A172 (cell line): ENCODE measurements at regions not wholly inside any gene's neighbourhood (a gene's known extent, or its start where the extent isn't known, plus 50 kb on each side); places are given as distances from the start of the nearest gene placed in this dataset.

Experiments
- DNase-seq: peaks from one replicate; pipeline ENCODE4 v3.0.0-alpha.2; 2015; ENCODE audit warnings: low spot score

DNA sequence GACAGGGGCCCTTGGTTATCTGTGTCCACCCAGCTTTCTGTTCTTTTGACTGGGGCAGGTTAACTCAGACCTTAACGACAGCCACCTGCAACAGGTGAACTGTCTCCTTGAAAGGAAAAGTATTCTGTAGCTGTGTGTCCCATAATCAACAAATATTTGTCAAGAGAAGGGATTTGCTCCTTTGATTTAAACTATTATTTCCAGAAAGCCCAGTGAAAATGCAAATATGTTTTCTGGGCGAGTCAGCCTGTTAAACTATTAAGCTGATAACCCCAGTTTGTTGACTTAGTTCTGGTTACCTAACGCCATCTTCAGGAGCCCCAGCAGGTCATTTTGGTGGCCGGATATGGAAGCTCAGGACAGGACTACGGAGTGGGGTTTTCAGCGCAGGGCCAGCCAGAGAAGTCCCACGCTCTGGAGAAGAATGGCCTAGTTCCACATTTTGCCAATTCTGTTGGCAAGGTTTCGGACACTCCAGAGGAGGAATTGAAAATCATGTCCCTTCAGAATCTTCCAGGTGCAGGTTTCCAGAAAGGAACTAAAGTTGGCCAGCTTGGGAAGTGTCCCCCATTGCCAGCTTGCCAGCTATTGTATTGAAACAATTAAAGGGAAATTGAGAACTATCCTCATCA, 54.5 kb downstream of the ADRA2A start:
- no peak for DNase-seq

DNA sequence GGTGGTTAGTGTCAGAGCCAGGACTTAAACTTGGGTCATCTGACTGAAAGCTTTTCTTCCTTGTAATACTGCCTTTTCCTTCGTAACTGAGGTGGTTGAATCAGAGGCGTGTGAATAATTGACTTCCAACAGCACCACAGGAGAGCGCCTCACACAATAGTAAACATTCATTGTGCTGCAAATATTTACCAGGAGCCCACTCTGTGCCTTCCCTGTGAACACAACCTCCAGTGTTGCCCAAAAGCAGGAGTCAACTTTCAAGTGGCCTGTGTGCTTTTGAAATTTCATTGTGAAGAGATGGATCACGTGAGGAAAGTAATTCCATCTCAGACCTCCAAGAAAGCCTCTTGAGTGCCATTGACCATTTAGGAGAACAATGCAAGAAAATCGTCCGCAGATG, 60.2 kb downstream of the ADRA2A start:
- no peak for DNase-seq

DNA sequence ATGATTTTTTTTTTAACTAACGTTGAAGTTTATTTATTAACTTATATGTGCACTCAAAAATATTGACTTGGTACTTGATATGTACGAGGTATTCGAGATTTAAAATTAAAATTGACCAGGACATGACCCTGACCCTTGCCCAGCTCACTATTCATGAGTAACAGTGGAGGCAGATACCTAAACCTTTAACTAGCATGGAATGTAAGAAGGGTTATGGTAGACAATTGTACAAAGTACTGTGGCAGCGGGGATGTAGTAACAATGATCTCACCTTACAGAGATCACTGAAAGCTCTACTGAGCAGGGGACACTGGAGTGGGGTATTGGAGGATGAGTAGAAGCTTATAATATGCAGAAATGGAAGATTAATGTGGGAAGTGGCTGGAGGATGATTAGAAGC, 60.8 kb downstream of the ADRA2A start:
- DNase-seq: no peak

DNA sequence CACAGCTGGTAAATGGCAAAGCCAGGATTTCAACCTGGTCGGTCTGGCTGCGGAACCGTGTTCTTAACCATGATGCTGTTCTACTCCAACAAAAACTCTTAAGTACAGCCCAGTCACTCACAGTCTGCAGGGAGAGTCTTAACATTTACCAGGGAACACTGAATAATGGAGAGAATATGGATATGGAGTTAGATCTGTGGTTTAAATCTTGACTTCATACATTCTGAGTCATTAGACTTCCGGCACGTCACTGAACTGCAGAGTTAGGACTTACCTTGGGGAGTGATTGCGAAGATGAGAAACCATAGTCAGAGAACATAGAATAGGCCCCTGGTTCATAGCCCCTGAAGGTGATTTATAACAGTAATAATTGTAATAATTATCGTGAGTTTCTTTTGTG, 61.7 kb downstream of the ADRA2A start:
- DNase-seq: no peak

DNA sequence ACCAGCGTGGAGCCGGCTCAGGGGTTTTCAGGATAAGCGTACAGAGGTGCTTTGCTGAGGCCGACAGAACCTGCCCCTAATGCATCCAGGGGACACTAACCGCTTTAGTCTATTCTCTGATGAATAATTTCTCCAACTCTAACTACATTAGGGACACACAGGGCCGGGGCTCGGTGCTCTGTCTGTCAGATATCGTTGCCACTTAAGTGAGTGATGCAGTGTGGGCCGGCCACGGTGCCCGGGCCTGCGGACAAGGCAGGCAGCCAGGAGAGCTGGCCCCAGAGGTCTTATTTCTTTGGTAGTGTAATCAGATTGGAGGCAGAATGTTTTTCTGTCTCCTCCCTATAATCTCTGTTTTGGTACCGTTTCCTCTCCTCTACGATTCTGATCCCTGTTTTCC, 62.7 kb downstream of the ADRA2A start:
- DNase-seq: no peak

DNA sequence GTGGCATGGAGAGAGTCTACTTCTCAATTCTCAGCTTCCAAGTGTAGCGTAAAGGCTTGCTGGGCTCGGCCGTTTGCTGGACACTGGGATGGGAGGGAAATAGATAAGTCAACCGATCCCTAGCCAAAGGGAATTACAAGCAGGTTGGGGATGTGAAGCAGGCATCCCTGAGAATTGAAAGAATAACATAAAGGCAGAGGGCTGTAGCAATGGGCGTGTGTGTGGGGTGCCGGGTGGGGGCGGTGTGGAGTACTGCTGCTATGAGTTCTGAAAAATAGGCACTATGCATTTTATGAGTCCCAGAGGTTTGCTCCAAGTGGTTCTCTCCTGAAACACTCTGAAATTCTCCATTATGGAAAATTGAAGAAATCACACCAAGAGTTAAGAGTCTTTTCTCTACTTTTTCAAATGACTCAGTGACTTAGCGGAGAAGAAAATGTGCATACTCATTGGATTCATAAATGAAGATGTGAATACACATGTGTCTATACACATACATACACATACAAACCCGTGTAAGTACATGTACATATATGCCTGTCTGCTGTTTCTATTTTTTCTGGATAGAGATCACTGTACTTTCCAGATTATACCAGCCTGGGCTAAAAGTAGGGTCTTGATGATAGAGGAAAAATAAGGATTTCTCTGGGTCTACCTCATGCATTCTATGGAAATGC, 65.4 kb downstream of the ADRA2A start:
- DNase-seq: no peak

DNA sequence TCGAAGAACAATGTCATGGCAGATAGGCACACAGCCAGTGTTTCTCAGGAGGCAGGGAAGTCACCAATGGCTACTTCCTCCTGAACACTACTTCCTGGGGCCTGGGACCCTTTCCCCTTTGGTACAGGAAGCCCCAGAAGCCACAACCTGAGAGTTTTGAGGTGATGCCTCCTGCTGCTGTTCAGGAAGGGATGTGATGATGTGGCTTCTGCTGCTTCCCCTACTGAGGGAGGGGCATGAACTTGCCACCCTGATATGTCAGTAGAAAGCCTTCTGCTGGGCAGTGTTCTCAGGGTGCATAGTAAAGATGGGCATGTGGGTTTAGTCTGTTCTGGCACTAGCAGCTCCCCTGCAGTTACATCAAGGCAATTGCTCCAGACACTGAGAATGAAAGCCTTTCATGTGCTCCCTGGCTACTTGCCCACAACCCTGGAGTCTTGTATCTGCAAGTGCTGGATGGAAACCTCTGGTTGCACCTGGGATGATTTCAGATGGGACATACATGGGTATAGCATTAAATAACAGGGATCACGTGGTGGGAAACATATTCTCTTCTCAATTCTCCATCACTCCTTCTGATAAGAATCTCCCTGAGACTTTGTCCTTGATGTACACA, 69.3 kb downstream of the ADRA2A start:
- DNase-seq: no peak

DNA sequence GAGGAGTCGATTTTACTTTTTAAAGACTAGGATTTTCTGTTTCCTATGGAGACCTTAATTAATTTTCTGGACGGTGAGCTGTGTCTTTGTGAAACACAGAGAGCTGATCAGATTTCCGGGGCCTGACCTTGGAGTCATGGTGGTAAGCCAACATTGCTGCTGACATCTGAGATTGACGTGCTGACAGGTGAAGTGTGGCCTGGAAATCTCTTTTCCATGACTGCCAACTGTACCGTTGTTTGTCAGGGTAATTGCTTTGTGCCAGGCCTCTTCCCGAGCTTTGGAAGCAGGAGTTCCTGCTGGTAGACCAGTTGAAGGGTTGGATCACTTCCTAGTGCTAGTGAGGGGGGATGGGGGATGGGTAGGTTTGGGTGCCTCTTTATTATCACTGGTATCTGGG, 71.2 kb downstream of the ADRA2A start:
- no peak for DNase-seq

DNA sequence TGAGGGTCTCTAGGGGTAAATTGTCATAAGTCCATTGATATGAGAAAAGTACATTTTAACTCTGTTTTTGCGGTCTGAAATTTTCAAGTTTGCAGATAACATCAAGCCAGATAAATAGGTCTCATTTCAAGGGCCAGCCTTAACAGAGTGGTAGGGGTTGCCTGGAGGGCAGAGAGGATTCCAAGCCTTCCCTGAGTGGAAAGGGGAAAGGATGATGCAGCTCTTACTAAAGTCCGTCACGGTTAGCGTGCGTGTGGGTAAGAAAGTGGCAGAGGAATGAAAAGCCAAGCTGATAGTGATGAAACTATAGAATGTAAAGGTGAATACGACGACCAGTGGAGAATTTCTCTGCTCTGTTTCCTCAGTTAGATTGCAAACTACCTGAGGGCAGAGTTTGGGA, 71.6 kb downstream of the ADRA2A start:
- no peak for DNase-seq

DNA sequence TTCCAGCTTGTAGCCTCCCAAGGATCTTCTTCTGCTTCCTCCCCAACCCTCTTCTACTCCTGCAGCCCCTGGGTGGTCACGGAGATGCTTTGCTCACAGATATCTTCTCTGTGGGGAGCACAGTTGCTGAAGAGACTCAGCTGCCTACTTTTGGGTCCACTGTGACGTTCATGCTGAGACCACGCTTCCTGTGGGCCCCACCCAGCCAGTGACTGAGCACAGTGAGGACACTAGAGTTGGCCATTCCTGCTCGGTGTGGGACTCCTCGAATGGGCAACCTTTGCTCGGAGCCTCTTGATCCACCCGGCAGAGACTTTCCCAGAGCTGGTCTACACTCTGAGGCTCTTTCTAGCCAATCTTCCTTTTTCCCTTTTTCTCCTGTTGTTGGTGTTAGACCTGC, 73.9 kb downstream of the ADRA2A start:
- DNase-seq: no peak

DNA sequence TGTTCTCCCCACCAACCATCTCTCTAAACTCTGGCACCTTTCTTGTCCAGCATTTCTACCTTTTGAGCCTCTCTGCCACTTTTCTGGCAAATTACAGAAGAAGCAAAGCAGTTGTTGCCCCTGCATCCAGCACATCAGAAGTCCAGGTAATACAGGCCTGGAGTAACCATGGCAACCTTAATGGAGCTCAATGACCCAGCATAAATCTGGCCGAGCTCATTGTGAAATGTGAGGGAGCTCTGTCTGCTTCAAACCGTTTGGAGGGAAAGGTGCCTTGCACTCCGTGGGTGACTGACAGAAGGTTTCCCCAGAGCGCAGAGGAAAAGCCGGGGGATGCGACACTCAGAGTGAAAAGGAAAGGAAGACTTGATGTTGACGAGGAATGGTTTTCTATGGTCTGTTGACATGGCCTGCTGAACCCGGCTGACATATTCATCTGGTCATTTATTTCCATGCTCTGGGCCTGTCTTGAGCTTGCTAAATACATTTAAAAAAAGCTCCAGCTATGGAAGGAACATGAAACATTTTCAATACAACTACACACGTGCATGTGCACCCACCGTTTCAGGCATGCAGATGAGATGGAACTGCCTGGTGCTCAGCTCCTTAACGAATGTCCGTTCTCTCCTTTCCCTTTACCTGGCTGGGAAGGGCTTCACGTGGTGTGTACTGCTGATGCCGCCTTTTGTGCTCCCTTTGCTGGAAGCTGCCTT, 74.9 kb downstream of the ADRA2A start:
- no peak for DNase-seq

DNA sequence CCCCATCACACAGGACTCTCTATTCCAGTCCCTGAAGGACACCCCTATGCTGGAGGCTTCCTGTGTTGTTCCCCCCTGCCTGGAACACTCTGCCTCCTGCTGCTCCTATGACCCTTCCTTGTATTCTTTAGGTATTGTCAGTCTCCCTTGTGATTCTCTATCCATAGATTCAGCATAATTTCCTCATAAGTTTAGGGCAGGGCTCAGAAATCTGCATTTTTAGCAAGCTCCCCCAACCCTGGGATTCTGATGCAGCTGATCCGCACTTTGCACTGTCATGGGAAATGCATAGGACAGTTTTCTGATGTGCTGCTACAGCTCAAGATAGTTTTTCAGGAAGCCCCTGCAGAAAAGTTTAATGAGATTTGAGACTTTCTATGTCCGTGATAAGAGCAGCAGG, 79.9 kb downstream of the ADRA2A start:
- no peak for DNase-seq

DNA sequence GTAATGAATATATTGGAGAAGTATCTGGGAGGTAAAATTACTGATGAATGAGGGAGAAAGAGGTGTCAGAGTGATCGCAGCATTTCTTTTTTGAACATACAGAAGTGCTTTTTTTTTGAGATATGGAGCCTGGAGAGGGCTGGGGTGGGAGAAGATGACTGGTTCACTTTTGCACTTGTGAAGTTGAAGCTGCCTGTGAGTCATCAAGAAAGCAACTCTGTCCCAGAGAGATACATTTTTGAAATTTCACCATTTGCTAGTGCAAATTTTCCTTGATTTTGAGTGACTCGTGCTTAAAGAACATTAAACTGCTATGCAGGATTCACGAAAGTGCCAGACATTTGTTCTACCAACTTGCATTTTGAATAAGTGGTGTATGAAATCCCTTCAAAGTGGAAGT, 81.8 kb downstream of the ADRA2A start:
- no peak for DNase-seq

DNA sequence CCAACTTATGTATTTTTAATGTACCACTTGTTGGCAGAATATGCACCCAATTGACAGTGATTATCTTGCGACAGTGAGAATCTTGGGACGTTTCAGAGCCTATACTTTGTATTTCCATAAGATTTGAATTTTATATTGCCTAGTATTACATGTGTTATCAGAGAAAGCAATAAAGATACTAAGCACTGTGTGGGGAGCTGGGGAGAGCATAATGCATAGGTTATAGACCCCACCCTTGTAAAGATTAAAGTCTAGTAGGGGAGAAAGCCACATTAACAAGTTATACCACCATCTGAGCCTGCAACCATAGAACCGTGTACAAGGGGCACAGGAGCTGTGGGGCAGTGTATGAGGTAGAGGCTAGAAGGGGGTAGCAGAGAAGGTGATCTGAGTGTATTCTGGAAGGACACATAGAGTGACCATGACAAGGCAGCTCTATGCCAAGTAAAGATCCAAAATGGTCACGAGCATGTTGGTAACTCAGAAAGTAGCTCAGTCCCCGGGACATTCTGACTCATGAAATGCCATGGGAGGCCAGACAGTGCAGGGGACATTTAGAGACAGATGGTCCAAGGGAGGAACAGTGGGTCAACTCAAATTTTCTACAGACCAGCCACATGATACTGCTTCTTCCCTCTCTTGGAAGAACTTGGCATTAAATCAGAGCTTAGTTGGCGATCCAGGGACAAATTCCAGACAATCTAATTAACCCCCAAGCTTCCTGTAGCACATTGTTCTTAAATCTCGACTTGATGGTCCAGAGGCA, 84.5 kb downstream of the ADRA2A start:
- no peak for DNase-seq

DNA sequence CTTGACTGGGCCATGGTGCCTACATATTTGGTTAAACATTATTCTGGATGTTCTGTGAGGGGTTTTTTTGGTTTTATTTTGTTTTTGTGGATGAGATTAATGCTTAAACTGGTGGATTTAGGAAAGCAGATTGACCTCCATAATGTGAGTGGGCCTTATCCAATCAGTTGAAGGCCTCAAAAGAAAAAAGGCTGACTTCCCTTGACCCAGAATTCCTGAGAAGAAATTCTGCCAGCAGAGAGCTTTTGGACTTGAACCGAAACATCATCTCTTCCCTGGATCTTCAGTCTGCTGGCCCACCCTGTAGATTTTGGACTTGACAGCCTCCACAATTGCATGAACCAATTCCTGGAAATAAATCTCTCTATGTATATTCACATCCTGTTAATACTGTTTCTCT, 94.4 kb downstream of the ADRA2A start:
- DNase-seq: no peak

DNA sequence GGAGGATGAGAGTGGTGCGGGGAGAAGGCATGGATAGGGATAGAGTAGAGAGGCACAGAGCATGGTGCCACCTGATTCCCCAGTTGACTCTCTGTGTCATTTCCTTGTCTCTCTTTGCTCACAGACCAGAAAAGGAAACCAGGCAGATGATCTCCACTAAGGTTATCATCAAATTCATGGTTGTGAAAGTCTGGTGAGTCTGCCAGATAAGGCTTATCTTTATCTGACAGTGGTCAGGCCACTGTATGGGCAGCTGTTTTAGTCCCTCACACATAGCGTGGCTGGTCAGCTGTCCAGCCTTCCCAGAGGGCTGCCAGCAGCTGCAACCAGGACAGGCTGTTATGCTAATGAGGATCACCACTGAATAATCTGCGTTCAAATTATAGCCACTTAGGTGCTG, 99.0 kb downstream of the ADRA2A start:
- no peak for DNase-seq

DNA sequence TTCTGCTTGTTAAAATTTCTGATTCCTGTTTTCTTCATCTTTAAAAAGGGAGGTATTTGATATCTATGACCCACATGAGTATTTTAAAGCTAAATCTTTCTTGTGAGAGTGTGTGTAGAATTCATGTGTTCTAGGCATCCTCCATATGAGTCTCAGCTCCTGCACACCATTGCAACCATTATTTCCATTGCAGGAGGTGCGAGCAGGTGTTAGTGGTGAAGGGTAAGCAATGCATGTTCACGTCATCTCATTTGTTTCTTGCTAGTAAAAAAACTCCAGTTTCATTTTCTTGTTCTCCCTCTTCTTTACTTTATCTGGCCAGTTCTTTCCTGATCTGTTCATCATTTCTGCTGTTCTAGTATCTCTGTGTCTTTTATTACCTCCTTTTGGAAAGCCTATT, 100.5 kb downstream of the ADRA2A start:
- DNase-seq: no peak

DNA sequence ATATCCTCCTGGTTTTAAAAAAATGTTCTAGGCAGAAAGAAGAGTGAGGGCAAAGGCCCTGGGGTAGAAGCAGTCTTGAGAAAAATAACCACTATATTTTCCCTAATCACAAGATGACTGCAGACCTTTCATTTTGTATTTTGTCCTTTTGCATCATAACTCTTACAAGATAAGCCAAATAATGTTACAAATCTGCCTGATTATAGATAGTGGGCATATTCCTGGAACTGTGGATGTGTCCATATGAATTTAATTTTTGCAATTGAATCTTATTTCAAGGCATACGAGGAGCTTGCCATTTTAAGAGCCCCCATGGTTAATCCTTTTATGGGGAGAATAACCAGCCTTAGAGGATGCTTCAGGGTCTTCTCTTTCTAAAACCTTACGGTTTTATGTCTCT, 102.7 kb downstream of the ADRA2A start:
- no peak for DNase-seq

DNA sequence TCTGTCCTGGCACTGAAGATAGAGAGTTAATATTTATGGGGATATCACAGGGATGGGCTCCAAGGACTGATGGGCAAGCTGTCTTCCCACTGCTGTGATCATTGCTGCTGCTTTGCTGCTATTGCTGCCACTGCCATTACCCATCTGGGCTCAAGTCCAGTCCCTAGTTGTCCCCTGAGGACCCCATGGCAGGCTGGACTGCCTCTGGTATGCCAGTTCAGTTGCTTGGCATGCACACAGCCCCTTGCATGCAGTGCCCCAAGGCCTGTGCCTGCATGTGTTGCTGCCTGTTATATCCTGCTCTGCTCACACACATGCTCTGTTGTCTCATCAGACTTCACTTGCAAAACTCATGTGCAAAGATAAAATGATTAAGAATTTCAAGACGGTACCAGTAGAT, 109.5 kb downstream of the ADRA2A start:
- no peak for DNase-seq

DNA sequence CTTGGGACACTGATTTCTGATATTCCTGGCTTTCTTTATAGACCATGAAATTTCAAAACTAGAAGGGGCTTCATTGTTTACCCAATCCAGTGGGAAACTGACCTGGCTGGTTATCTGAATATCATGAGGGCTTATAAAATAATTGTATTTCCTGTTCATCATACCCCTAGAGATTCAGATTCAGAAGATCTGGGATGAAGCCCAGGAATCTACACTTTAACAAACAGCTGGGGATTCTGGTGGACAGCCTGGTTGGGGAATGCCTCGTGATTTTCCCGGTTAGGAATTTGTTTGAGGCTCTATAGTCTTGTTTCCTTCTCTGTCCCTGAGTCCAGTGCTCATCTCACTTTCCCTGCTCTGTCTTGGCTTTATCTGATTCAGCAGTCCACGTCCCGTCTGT, 110.3 kb downstream of the ADRA2A start:
- DNase-seq: no peak

DNA sequence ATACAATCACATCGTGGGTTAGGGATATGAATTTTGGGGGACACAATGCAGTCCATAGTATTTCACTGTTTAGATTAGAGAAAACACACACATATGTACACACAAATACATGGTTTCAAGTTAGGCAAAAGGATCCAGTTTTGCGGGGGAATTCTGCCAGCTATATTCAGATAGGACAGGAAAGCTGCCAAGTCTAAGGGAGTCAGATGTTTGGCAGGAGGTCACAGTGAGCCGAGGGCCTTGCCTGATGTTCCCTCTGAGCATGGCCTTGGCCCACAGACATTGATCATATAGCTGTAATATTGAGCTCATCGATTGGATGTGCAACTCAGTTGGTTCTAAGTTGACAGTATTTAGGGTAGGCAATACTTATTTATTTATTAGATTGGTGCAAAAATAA, 122.8 kb downstream of the ADRA2A start:
- no peak for DNase-seq

DNA sequence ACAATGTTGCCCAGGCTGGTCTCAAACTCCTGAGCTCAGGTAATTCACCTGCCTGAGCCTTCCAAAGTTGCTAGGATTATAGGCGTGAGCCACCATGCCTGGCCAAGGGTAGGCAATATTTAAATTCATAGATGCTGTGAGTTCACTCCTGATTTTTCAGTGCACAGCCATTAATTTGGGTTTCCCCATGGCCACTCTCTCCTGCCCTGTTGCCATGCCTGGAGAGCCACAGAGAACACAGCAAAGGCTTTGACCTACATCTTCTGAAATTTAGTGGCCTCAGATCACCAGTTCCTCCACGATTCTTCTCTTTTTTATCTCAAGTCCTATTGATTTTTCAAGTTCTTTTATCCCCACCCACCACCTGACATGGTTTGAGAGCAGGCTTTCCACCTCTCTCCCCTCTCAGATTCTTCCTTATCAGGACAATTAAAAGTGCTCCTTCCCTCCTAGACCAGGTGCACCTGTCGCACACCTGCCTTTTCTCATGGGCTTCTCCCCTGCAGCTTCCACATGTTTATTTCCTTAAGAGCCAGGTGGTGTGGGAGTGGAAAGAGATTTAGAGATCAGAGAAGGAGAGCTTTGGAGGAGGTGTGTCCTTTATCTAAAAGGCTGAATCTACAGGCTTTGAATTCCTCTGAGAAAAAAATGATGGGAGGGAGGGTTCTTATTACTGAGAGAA, 123.8 kb downstream of the ADRA2A start:
- DNase-seq: no peak
